H1 (cell line): ENCODE measurements at regions not wholly inside any gene's neighbourhood (a gene's known extent, or its start where the extent isn't known, plus 50 kb on each side); places are given as distances from the start of the nearest gene placed in this dataset.

ENCODE experiments used
- EGR1 ChIP-seq: IDR thresholded peaks from 2 replicates; pipeline ENCODE4 v1.6.1; 2011; ENCODE audit warnings: low read depth, low read length, borderline replicate concordance
- RAD21 ChIP-seq, 2 experiments: IDR thresholded peaks in 1 of 2; conservative IDR thresholded peaks in 1 of 2; 2 replicates each; pipeline ENCODE4 v1.6.1; 2011; ENCODE audit warnings: low read depth in 2 of 2, low read length in 2 of 2, improper control_type of control experiment in 1 of 2, inconsistent platforms in 1 of 2, mild to moderate bottlenecking in 1 of 2, moderate library complexity in 1 of 2
- RNF2 ChIP-seq: fragments of 200-900, 300-1000 bp; sonication (generic); IDR thresholded peaks from 2 replicates; pipeline ENCODE4 v1.7.1; 2016; ENCODE audit warnings: borderline replicate concordance, low read depth, mild to moderate bottlenecking, antibody characterized with exemption, low read length; ENCODE audit not compliant: poor library complexity, severe bottlenecking; ENCODE audit errors: missing control alignments
- SIN3A ChIP-seq, 2 experiments: IDR thresholded peaks in 1 of 2; conservative IDR thresholded peaks in 1 of 2; 2 replicates each; pipeline ENCODE4 v1.6.1; 2011 to 2012; ENCODE audit warnings: low read length in 2 of 2, improper control_type of control experiment in 1 of 2, low read depth in 1 of 2, mild to moderate bottlenecking in 1 of 2
- YY1 ChIP-seq: IDR thresholded peaks from 2 replicates; pipeline ENCODE4 v1.6.1; 2011; ENCODE audit warnings: low read depth, mild to moderate bottlenecking, low read length

GRCh38 chr3:1883534-1883933, 215.1 kb upstream of the CNTN4 start (continued):
- TF ChIP-seq RNF2: no peak
- no peak for TF ChIP-seq SIN3A (conservative IDR thresholded peaks at IDR 0.05 in 1 of 2, IDR thresholded peaks at IDR 0.05 in 1 of 2; ENCODE audit: low read depth in 1 of 2, low read length in 2 of 2)
- TF ChIP-seq YY1: no peak
- TF ChIP-seq EGR1: no peak
- TF ChIP-seq RAD21 (IDR thresholded peaks at IDR 0.05 in 1 of 2, conservative IDR thresholded peaks at IDR 0.05 in 1 of 2; ENCODE audit: low read depth in 2 of 2, low read length in 2 of 2): no peak
